Smooth muscle cell (in vitro differentiated cells): ENCODE measurements at regions not wholly inside any gene's neighbourhood (a gene's known extent, or its start where the extent isn't known, plus 50 kb on each side); places are given as distances from the start of the nearest gene placed in this dataset.

Experiments
- DNase-seq: peaks from one replicate; lab custom pipeline; 2025; ENCODE audit not compliant: unreplicated experiment; lab: John Stamatoyannopoulos, UW
- H2AFZ ChIP-seq: fragments of 200-600 bp; sonication (generic); 2 replicates; pipeline ENCODE4 v1.6.0; 2016; ENCODE audit warnings: antibody characterized with exemption, low read depth, mild to moderate bottlenecking
- H3F3A ChIP-seq: fragments of 200-600 bp; sonication (generic); 2 replicates; pipeline ENCODE4 v1.6.0; 2017; ENCODE audit warnings: antibody characterized with exemption, low read depth
- H3K27ac ChIP-seq: fragments of 200-600 bp; sonication (generic); 2 replicates; pipeline ENCODE4 v1.5.1; 2016; ENCODE audit warnings: low read depth, mild to moderate bottlenecking
- H3K27me3 ChIP-seq: fragments of 200-600 bp; sonication (generic); 2 replicates; pipeline ENCODE4 v1.6.1; 2016; ENCODE audit warnings: low read depth, mild to moderate bottlenecking
- H3K36me3 ChIP-seq: fragments of 200-600 bp; sonication (generic); 2 replicates; pipeline ENCODE4 v1.5.1; 2016; ENCODE audit warnings: low read depth
- H3K4me1 ChIP-seq: fragments of 200-600 bp; sonication (generic); 2 replicates; pipeline ENCODE4 v1.5.1; 2016; ENCODE audit warnings: low read depth
- H3K4me2 ChIP-seq: fragments of 200-600 bp; sonication (generic); 2 replicates; pipeline ENCODE4 v1.6.0; 2016; ENCODE audit warnings: mild to moderate bottlenecking
- H3K4me3 ChIP-seq: fragments of 200-600 bp; sonication (generic); 2 replicates; pipeline ENCODE4 v1.5.1; 2016; ENCODE audit warnings: mild to moderate bottlenecking
- H3K79me2 ChIP-seq: fragments of 200-600 bp; sonication (generic); 2 replicates; pipeline ENCODE4 v1.6.0; 2016; ENCODE audit warnings: low read depth, mild to moderate bottlenecking
- H3K9ac ChIP-seq: fragments of 200-600 bp; sonication (generic); 2 replicates; pipeline ENCODE4 v1.6.0; 2016; ENCODE audit warnings: low read depth
- H3K9me3 ChIP-seq: fragments of 200-600 bp; sonication (generic); replicated peaks from 2 replicates; pipeline ENCODE4 v1.5.1; 2016; ENCODE audit warnings: low read depth
- H4K20me1 ChIP-seq: fragments of 200-600 bp; sonication (generic); 2 replicates; pipeline ENCODE4 v1.6.0; 2016; ENCODE audit warnings: low read depth
- WGBS: methylation state at CpG from one replicate; pipeline ENCODE4 v1.1.7; 2016; ENCODE audit warnings: low lambda C conversion rate; 5-methylcytosine and 5-hydroxymethylcytosine counted together
- TF ChIP-seq, protein P1 (sequence below): fragments of 200-600 bp; sonication (generic); IDR thresholded peaks from 2 replicates; pipeline ENCODE4 v1.5.1; 2017; ENCODE audit warnings: borderline replicate concordance, mild to moderate bottlenecking, antibody characterized with exemption; ENCODE audit not compliant: insufficient read depth, poor library complexity, severe bottlenecking

DNA sequence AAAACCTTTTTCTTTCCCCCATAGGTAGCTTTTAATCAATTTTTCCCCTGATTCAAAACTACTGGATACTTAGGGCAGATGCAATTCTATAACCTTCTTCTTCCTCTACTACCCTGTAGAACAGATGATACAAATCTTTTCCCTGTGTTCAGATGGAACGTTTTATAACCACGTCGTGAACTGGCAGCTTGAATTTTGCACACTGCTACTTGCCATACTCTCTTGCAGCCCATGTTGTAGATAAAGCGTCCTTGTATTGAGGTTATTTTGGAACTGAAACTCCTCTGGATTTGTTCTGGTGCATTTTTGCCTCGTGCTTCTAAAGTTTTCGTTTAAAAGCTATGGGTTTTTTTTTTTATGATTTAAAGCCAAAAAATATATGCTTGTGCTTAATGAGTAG lies 440.2 kb downstream of the RFPL4B start:
- Histone ChIP-seq H3K4me3 (no peak overlapping the region), H2AFZ (peak overlapping the region; percentile 16), H3K9me3 (no peaks in the 10 kb centered on the region), H3K36me3 (no peaks in the 10 kb centered on the region), H4K20me1 (no peaks in the 10 kb centered on the region), H3K4me2 (no peak overlapping the region), H3K27me3 (no peaks in the 10 kb centered on the region), H3K79me2 (no peaks in the 10 kb centered on the region), H3K9ac (no peak overlapping the region), H3K27ac (no peak overlapping the region), H3K4me1 (no peaks in the 10 kb centered on the region), H3F3A (no peaks in the 10 kb centered on the region)
- DNase-seq = no peak
- WGBS = 88% methylated on average over 6 of the region's 6 CpGs
- TF ChIP-seq, protein P1, sequence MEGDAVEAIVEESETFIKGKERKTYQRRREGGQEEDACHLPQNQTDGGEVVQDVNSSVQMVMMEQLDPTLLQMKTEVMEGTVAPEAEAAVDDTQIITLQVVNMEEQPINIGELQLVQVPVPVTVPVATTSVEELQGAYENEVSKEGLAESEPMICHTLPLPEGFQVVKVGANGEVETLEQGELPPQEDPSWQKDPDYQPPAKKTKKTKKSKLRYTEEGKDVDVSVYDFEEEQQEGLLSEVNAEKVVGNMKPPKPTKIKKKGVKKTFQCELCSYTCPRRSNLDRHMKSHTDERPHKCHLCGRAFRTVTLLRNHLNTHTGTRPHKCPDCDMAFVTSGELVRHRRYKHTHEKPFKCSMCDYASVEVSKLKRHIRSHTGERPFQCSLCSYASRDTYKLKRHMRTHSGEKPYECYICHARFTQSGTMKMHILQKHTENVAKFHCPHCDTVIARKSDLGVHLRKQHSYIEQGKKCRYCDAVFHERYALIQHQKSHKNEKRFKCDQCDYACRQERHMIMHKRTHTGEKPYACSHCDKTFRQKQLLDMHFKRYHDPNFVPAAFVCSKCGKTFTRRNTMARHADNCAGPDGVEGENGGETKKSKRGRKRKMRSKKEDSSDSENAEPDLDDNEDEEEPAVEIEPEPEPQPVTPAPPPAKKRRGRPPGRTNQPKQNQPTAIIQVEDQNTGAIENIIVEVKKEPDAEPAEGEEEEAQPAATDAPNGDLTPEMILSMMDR = no peak

DNA sequence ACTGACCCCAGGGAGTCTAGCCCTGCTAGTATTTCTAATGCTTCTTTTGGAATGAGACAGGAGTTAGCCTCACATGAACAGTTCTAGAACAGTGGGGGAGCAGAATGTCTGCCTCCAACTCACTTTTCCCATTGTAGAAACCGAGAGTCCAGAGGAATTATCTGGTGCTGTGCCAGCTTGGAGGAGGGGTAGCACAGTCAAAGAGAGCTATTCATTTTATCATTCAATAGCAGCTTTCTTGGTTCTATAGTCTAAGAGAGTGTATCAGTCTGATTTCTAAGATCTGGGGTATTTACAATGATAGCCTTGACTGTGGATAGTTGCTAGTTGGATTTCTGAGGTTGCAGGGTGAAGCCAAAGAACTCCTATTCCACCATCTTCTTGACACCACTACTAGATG lies 448.2 kb downstream of the RFPL4B start:
- no peaks in the 10 kb centered on the region for H3K27me3 ChIP-seq
- H3K36me3 ChIP-seq = no peaks in the 10 kb centered on the region
- H3K79me2 ChIP-seq = no peaks in the 10 kb centered on the region
- no peaks in the 10 kb centered on the region for H3F3A ChIP-seq
- H3K4me3 ChIP-seq = no peak overlapping the region
- TF ChIP-seq, protein P1 = no peak
- H2AFZ ChIP-seq = no peak overlapping the region
- H4K20me1 ChIP-seq = no peaks in the 10 kb centered on the region
- no peak overlapping the region for H3K27ac ChIP-seq
- H3K4me1 ChIP-seq = no peaks in the 10 kb centered on the region
- no peaks in the 10 kb centered on the region for H3K9me3 ChIP-seq
- no peak overlapping the region for H3K4me2 ChIP-seq
- 84% methylated on average over 1 of the region's 1 CpG for WGBS
- no peak overlapping the region for H3K9ac ChIP-seq
- DNase-seq = no peak

DNA sequence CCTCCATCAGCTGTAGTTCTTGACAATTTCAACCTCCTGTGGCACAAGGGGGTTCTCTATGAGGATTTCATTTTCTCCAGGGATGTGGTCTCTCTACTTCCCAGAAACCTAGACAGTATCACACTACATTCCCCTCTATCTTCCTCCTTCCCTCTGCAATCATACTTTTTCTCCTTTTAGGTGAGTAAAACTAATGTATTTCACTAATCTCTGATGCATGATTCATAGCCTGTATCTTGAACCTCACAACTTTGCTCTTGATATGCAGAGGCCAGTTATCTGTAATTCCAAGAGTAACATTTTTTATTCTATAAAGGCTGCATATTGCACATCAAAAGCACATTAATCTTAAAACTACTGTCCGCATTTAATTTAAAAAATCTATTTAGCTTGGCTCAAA lies 449.6 kb downstream of the RFPL4B start:
- DNase-seq = no peak
- WGBS = 100% methylated on average over 1 of the region's 1 CpG
- no peaks in the 10 kb centered on the region for H3F3A ChIP-seq

DNA sequence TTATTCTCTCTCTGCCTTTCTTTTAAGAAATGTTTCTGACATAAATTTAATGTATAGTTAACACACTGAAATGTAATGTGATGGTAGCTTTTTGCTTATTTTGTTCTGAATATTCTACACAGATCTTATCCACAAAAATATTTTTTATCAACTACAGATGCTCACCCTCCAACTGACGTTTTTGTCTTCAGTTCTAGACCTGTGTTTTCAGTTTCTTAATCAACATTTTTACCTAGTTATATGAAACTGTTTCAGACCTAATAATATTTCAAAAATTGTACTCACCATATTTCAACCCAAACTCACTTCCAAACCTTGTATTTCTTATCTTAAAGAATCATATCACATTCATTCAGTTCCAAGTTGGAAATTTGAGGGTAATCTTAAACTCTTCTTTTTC lies 452.8 kb downstream of the RFPL4B start:
- WGBS = 87% methylated on average over 1 of the region's 1 CpG
- no peak for DNase-seq

More for the DNA sequence above, 449.6 kb downstream of the RFPL4B start:
- Histone ChIP-seq H3K4me1 (no peaks in the 10 kb centered on the region), H3K9ac (no peak overlapping the region), H3K79me2 (no peaks in the 10 kb centered on the region), H2AFZ (no peak overlapping the region), H3K4me3 (no peak overlapping the region), H3K27ac (no peak overlapping the region), H3K9me3 (no peaks in the 10 kb centered on the region), H3K27me3 (no peaks in the 10 kb centered on the region), H4K20me1 (no peaks in the 10 kb centered on the region), H3K36me3 (no peaks in the 10 kb centered on the region), H3K4me2 (no peak overlapping the region)
- TF ChIP-seq, protein P1 = no peak

More for the DNA sequence above, 452.8 kb downstream of the RFPL4B start:
- Histone ChIP-seq H4K20me1 (no peaks in the 10 kb centered on the region), H3K27ac (no peak overlapping the region), H2AFZ (peak overlapping the region; percentile 4), H3K4me3 (no peak overlapping the region), H3K9me3 (no peaks in the 10 kb centered on the region), H3K4me1 (no peaks in the 10 kb centered on the region), H3F3A (no peaks in the 10 kb centered on the region), H3K79me2 (no peaks in the 10 kb centered on the region), H3K36me3 (no peaks in the 10 kb centered on the region), H3K27me3 (no peaks in the 10 kb centered on the region), H3K9ac (no peak overlapping the region), H3K4me2 (no peak overlapping the region)
- TF ChIP-seq, protein P1 = no peak
